ENCODE measurements at regions not wholly inside any gene's neighbourhood (a gene's known extent, or its start where the extent isn't known, plus 50 kb on each side); places are given as distances from the start of the nearest gene placed in this dataset.

DNA sequence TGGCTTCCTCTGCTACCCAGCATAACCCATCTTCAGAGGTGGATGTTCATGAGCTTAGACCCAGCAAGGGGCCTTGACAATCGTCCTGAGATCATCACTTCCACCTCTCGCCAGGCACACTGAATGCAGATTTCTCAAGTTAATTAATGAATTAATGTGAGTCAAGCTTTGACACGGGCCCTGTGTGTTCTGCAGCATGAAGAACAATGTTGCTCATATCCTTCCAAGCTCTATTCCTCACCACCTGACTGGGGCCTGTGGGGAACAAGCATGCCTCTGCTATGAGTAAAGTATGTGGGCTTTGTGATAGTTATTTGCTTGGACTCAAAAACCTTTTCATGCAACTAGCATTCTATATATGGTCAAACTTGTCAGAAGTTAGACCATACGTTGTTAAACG is 122.0 kb downstream of the SEC16B start:
- no peak for DNase-seq (ENCODE audit: low spot score)

DNA sequence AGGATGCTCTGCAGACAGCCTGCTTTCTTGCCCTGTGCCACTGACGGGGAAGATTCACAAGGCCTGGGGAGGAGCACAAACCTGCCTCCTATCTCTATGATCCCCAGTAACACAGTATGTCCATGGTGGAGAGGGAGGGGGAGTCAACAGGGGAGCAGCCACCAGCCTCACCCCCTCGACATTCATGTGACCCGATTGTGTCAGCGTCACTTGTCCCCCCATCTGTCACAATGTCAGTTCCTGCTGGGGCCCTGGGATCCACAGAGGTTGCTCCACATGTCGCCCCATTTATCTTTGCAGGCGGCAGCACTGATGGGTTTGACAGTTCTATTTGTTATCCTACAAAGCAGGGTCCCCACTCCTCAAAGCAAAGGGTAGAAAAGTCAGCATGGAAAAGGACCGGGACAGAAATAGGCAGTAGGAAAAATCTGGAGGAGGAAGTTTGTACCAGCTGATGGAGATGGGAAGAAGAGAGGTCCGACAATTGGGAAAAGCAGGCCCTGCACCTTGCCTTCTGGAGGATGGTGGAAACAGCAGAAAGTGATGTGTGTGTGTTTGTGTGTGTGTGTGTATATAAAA is 130.9 kb downstream of the SEC16B start:
- no peak for DNase-seq (ENCODE audit: low spot score)

DNA sequence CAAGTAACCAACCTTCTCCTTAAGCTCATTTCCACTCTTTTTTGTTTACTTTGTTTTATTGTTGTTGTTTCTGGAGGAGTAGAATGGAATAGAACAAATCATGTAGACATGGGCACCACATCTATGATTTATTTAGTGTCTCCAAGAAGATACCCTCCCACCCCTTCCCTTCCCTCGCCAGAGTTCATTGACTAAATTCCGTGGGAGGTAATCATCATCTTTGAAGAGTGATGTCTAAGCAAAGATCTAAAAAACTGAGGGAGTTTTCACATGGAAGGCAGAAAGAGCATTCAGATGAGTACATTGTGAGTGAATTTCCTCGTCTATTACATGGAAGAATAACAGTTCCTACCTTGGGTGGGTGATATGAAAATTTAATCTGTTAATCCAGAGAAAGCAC is 136.2 kb downstream of the SEC16B start:
- no peak for DNase-seq (ENCODE audit: low spot score)

DNA sequence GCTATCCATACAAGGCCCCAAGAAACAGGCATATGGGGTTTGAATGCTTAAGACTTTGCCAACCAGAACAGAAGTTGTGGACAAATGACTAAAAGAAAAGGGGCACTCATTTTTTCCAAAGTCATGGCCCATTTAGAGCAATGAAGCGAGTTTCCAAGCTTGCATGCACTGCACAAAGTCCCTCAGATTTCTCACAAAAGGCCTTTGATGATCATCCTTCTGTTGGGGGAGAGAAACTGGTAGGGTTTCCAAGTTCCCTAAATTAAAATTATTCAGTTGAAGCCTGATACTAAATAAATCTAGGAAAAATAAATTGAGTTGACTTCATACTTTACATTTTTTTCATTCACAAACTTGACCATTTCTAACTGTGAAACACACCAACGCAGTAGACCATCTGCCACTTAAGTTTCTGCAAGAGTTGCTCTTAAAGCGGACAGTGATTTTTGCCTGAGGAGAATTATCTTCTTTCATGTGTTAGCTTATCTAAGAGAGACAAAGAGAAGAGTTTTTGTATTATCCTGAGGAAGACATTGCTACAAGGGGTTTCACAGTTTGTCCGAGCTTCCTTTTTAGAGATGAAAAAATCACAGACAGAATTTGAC is 139.2 kb downstream of the SEC16B start:
- DNase-seq (ENCODE audit: low spot score), result no peak

DNA sequence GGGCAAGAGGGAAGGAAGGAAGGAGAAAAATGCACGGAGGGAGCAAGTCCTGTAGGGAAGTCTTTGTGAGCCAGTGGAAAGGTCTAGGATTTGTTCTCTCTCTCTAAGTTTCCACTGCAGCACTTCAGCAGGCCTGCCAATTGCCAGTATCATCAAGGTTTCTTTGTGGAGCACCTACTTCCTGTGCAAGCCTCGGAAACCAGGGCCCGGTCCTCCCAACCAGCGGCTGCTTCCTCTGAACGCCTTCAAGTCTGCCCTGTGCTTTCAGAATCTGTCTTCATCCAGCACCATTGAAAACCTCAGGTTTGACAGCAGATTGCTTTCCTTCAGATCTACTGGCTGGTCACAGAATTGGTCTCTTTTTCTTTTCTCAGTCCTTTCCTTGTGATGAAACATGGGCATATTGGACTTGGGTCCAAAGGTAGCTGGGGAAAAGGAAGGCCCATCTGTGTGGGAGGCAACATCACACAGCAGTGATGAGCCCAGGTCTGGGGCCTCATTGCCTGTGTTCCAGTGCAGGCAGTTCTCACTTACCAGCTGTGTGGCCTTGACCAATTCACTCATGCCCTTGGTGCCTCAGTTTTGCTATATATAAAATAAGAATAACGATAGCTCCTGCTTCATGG is 144.5 kb downstream of the SEC16B start:
- DNase-seq (ENCODE audit: low spot score), result no peak

DNA sequence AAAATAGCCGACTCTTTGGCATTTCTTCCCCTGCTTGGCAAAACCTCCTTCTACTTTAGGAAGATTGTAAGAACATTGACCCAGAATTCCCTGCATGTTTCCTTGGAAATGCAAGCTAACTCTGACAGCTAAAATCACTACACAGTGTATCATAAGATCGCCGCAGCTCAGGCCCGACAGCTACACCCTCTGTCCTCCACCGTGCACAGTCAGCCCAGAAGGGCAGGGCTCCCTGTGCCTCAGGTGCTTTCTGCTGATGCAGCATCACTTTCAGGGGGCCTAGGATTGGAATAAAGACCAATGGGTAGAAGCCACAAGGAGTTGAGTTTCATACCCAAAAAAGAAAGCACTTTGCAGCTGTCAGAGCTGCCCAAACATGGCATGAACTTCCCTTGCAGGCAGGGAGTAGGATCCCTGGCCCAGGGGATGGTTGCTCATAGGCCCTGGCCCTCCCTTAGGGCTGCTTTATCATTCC is 145.3 kb downstream of the SEC16B start:
- DNase-seq (ENCODE audit: low spot score), result no peak

DNA sequence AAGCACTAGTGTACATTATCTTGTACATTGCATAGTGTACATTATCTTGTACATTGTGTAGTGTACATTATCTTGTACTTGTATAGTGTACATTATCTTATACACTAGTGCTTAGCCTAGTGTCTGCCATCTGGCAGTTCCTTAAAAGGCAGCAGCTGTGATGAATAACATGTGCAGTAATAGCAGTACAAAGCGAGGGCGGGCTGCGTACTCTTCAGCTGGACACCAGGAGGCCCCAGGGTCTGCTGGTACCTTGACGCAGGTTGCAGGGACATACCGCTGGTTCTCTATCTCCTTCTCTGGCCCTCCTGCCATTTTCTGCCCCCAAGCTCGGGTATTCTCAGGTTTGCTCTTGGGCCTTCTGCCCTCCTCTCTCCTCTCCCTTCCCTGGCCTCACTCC is 149.6 kb downstream of the SEC16B start:
- no peak for DNase-seq (ENCODE audit: low spot score)

DNA sequence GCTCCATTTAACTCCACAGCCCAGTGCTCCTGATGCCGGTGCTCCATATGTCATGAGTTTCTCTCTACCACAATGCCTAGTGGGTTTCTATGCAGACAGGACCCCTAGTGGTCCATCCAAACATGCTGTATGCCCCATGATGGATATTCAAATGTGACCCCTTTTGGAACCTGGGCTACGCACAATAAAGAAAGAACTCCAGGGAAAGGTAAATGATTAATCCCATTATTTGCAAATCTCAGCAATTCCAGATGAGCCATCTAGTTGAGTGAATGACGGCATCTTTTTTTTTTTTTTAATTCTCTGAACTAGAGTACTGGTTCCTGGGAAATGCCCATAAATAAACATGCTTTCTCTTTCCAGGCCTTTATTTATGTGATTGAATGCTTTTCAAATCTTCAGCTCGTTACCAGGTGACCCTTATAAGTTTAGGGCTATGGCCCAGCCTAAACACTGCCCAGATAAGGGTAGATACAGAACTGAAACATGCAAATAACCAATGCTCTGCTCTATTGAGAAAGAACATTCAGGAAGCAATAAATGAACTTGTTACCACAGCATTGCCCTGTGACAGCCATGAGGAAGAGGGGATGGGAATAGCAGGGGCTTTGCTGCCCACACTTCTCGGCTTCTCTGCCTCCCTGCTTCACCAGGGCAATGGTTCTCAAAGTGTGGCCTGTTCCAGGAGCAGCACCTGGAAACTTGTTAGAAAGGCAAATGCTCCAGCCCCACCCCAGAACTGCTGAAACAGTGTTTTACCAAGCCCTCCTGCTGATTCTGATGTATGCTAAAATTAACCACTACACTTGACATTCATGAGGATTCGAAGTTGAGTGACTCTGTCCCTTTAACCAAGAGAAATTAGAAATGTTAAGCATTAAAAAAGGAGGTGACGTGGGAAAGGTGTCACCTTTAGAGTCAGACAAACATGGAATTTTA is 151.7 kb downstream of the SEC16B start:
- DNase-seq (ENCODE audit: low spot score), result no peak

DNA sequence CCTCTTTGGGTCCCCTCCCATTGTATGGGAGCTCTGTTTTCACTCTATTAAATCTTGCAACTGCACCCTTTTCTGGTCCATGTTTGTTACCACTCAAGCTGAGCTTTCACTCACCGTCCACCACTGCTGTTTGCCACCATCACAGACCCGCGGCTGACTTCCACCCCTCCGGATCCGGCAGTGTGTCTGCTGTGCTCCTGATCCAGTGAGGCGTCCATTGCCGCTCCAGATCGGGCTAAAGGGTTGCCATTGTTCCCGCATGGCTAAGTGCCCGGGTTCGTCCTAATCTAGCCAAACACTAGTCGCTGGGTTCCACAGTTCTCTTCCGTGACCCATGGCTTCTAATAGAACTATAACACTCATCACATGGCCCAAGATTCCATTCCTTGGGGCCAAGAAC is 157.2 kb downstream of the SEC16B start:
- DNase-seq (ENCODE audit: low spot score), result no peak

DNA sequence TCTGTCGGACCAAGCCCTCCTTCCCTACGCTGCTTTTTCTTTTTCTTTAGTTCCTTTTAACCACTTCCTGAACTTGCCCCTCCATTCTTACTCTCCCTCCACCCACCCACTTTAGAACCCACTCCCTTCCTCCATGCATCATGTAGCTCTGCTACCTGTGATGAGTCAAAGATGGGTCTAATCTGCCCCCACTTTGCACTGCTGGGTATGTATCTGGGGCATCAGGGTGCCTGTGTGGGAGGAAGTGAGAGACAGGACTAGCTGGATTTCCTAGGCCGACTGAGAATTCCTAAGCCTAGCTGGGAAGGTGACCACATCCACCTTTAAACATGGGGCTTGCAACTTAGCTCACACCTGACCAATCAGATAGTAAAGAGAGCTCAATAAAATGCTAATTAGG is 157.7 kb downstream of the SEC16B start:
- DNase-seq (ENCODE audit: low spot score), result no peak

DNA sequence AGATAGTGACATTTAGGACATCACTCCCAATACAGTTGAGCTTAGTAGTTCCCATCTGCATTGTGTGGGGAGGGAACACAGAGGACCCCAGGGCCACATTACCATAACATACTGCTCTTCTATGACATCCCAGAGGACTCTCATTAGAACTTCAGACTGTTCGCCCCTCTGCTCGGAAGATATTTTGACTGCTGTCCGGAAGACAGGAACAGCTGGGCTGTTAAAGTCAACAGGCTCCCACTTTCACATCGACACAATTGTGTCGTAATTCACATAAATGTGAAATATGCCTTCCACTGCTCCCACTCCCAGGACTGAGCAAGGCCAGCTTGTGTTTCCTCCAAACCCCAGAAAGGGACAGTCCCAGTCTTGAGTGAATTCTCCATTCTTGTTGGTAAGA is 158.4 kb downstream of the SEC16B start:
- no peak for DNase-seq (ENCODE audit: low spot score)

DNA sequence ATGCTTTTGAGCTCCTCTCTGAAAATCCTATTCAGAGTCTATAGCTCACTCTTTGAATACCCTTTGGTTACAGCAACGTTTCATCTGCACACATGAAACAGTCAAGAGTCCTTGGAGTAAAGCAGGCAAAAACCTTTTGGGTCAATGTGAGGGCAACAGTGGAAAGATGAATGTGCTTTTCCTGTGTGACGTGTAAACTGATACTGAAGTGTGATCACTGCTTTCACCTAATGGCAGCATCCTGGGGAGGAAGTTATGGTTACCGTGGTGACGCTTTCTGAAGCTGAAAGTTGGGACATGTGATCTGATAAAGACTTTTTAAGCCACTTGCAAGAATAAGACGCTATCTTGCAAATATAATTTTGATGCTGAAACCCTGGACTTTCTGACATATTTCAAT is 160.0 kb downstream of the SEC16B start:
- no peak for DNase-seq (ENCODE audit: low spot score)

DNA sequence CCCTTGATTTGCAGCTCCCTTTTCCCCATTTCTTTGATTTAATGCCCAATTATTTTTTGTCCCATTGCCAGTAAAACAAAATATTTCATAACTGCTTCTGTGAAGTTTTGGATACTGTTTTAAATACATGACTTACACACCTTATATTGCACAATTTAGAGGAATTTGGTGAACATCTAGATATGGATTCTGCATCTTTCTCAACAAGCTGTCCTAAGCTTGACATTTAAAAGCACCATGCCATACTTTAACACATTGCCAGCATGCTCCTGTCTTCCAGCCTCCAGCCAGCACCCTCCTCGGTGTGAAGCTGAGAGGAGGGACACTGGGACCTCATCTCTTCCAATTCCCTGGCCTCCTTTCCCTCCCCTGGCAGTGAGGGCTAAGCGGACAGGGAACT is 167.6 kb downstream of the SEC16B start:
- DNase-seq (ENCODE audit: low spot score), result no peak

DNA sequence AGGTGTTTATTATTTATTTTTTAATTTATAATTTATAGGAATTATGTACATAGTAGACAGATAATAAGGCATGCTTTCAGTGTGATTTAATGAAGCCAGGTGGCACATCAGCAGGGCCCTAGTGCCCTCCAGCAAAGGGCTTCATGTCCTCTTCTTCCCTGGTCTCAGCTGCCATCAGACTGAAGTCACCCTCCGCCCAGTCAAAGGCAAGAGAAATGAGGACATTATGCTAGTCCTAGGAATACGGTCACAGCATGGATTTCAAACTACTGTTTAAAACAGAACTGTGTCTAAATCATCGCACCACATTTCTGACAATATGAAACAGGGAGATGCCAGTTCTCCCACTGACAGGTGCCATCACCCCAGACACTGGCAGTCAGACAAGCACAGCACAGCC is 168.1 kb downstream of the SEC16B start:
- DNase-seq (ENCODE audit: low spot score), result no peak

DNA sequence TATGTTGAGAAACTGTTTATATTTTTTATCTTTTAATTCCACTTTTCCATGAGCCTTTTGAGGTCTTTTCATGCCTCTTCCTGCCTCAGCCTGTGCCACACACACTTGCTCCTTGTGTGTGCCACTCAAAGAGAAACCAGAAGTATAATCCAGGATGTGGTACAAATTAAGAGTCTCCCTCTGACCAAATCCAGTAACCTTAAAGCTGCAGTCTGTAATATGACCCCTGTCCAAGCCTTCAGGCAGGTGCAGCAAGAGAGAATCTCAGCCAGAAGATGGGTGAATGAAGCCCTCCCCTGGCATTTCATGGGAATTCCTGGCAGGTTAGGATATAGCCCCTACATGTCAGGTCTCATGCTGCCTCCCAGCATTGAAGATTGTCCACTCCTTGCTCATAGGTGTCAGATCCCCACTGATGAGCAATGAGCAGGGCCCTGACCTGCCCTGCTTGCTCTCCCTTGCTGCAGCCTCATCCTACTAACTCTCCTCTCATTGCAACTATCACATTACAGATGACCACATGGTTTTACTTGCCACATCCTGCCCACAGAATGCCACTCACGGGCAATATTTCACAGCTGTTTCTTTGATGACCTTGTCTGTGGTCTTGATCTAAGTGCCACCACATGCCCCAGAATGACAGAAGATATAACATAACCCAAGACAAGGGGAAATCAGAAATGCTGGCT is 169.3 kb downstream of the SEC16B start:
- no peak for DNase-seq (ENCODE audit: low spot score)

DNA sequence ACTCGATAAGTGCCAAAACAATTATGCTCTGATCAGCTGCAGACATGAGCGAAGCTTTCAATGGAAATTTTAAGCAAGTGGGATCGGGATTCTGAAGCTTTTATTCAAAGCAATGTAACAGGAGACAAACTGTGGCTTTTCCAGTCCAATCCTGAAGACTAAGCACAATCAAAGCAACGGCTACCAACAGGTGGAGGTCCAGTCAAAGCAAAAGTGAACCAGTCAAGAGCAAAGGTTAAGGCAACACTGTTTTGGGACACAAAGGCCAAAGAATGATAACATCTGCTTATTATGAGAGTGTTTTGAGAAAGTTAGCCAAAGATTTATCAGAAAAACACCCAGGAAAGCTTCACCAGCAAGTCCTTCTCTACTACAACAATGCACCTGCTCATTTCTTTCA is 170.1 kb downstream of the SEC16B start:
- DNase-seq (ENCODE audit: low spot score), result no peak

DNA sequence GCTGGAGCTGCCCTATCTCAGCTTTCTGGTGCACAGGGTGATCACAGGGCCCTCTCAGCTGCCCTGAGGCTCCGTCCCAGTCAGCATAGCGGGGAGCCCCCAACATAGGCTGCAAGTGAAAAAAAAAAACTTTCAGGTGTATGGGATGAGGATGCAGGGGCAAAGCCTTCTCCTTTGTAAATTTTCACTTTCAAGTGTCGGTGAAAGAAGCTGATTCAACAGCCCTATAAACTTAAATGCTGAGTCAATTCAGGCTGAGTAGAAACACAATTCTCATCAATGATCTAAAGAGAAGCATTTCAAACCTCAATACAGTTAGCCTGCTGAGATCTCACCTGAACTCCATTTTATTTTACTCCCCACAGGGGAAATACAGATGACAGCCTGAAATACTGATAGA is 171.2 kb downstream of the SEC16B start:
- no peak for DNase-seq (ENCODE audit: low spot score)

DNA sequence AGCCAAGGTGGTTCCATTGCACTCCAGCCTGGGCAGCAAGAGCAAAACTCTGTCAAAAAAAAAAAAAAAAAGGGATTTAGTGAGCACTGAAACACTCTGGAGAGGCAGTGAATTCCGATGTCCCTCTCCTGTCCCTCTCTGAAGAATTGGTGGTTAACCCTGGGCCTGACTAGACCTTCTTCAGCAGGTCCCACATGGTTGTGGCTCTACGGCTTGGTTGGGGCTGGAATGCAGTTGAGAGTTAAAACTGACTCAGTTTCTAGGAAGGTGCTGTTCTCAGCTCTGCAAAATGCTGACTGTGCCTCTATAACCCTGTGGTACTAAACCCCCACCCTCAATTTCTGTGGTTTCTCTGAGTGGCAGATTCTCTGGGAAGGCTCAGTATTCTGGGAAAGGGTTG is 173.3 kb downstream of the SEC16B start:
- no peak for DNase-seq (ENCODE audit: low spot score)

DNA sequence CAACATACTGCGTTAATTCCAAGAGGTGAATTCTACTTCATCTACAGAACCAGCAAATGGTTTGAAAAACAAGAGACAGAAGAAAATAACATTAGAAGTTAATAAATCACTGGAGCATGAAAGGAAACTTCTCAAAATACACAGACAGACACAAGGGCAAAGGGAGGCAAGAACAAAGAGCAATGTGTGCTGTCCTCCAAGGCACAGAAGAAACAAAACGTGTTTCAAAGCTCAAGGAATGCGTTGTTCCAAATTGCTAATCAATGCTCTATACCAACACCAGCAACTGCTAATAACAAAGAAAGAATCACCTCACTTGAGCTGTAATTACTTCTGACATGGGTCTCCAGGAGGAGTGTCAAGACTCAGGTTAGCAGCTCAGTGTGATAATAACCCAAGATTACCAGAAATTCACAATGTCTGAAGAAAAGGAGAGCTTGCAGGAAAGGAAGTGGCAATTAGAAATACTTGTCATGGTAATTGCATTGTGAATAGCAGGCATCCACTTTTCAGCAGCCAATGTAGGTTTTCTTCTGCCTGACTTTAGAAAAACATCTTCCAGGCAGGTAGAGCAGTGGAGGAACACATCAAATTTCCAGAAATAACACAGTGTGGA is 175.4 kb downstream of the SEC16B start:
- no peak for DNase-seq (ENCODE audit: low spot score)

DNA sequence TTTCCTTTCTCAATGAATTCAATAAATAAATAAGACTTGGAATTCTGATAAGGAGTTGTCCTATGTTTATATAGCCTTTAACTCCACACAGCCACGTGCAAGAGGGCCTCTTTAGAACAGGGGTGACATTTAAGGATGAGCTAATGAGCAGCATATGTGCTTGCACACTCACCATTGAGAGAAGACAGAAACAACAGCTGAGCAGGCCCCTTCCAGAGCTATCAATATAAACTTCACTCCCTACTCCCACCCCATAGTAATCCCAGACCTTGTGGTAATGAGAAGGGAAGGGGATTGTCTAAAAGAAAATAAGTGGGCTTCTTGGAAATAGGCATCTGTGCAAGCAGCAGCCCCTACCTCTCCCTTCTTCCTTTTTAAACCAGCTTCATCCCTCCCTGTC is 176.0 kb downstream of the SEC16B start:
- DNase-seq (ENCODE audit: low spot score), result no peak

DNA sequence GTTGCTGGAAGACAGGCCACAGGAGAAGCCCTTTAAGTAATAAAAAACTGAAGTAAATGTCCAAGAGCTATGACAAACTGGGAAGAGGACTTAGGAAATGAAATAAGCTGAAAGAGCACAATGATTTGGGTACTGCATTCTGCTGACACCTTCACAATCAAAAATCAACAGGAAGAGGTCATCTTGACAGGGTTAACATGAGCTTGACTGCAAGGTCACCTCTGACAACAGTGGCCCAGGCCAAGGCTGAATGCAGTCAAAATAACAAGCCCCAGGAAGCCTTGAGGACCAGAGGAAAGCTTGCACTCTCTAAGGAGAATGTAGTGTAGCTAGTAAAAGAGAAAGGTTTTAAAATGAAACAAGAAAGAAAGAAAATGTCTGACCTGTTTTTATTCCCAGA is 179.3 kb downstream of the SEC16B start:
- no peak for DNase-seq (ENCODE audit: low spot score)

DNA sequence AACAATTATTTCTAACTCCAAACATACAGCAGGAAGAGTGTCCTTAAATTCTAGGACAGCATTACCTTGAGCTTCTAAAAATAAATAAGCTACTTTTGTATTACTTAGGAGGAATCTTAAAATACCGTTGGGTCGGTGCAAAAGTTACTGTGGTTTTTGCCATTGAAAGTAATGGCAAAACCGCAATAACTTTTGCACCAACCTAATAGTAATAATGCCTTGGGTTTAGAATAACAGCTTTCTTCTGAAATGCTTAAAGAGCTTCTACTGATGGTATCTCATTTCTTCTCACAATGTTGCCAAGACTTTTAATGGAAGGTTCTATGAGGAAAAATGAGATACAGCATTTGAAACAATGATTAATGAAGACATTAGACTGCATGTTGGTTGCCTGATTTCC is 179.9 kb downstream of the SEC16B start:
- DNase-seq (ENCODE audit: low spot score), result no peak

Measured in kidney capillary endothelial cell (primary cell).